GM18873 (cell line): ENCODE measurements at regions not wholly inside any gene's neighbourhood (a gene's known extent, or its start where the extent isn't known, plus 50 kb on each side); places are given as distances from the start of the nearest gene placed in this dataset.
"Not testable (repeated sequence)": the region's sequence is repeated elsewhere in the genome, so short reads cannot be mapped to it uniquely, and the experiment has no call there.

Source experiments
- ATAC-seq: cut with Tn5 transposase; IDR thresholded peaks from one replicate; pipeline ENCODE4 v1.9.1; 2021; ENCODE audit warnings: mild to moderate bottlenecking, moderate library complexity, moderate number of reproducible peaks; ENCODE audit not compliant: unreplicated experiment, low FRiP score

DNA sequence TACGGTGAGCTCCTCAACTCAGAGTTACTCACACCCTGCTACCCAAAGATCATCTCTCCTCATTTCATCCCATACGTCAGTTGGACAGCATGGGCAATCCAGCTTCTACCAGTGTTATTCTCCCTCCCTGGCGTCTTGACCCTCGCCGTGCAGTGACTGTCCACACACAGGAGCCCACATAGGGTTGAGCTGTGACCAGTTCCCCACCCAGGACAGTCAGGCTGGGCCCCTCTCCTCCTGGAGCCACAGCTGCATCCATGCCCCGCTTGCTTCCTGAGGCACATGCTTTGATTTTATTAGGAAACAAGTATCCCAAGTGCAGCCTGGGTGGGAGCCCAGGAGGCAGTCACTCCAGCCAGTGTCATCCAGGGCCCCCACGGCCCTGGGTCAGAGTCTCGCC lies 140.3 kb upstream of the SFSWAP start:
- no peak for ATAC-seq

DNA sequence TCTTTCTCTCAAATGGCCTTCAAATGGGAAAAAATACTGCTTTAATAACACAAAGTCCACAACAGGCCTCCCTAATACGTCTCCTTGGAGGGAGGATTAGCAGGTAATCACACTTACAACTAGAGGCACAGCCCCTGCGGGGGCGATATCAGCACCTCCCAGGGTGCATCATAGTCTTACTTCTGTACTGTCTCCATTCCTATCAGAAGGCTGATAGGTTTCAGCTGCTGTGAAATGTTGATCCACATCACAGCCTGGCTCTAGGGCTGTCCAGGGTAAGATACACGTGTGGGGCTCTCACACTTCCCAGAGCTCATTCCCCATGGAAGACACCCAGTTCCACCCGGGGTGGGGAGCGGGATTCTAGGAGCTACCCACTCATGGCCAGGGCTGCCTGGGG lies 139.1 kb upstream of the SFSWAP start:
- ATAC-seq = no peak

DNA sequence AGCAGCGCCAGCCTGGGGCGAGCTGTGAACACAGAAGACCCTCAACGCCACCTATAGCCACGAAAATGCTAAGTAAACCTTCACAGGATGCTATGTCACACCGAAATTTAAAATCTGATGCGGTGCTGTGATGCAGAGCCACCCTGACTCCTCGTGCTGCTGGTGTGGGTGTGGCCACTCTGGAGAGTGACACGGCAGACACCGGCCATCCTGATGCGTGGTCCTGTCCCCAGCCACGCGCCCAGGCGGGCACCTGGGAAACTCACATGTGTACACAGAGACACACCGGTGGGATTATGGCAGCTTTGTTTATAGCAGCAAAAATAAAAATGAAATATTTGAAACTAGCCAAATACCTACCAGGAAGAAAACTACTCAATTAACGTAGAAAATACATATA lies 138.3 kb upstream of the SFSWAP start:
- ATAC-seq = no peak

DNA sequence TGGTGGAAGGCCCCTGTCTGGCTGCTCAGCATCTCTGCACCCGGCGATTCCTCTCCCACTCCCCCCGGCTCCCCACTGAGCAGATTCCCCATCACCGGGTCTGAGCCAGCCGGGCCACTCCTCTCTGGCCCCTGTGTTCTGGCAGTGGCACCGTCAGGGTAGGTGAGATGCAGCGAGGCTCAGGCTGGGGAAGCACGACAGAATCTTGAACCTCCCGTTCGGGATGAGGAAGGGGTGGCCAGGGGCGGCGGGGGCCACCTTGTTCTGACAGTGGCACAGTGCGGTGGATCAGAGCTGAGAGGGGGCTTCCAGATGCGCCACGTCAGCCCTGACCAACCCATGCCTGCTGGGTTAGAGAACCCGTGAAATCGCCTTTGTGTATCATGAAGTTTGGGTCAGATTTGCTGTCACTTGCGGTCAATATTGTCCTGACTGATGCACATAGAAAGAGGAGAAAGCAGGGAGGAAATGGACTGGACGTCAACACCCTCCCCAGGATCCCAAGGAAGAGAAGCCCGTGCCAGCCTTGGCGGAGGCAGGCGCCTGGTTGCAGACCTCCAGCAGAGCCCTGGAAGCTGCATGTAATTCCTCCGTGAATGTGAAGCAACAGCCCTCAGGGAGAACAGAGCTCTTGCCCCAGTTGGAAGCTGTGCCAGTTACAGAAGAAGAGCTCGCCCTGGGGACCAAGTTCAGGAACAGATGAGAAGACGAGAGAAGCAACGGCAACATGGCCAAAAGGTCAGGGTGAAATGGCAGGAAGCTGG lies 137.1 kb upstream of the SFSWAP start:
- ATAC-seq = no peak

DNA sequence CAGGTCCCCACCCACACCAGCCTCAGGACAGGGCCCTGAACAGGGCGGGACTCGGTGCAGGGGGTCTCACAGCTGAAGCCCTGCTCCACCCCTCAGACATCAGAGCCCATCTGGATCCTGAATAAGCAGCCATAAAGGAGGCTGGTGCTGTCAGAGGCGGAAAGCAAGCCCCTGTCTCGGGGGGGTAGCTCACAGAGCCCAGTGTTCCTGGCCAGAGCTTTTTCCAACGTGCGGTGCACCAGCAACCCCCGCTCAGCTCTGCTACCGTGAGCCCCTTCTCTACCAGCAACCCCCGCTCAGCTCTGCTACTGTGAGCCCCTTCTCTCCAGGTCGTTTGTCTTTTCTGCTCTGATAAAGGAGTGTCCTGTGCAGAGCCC lies 136.5 kb upstream of the SFSWAP start:
- ATAC-seq = no peak

DNA sequence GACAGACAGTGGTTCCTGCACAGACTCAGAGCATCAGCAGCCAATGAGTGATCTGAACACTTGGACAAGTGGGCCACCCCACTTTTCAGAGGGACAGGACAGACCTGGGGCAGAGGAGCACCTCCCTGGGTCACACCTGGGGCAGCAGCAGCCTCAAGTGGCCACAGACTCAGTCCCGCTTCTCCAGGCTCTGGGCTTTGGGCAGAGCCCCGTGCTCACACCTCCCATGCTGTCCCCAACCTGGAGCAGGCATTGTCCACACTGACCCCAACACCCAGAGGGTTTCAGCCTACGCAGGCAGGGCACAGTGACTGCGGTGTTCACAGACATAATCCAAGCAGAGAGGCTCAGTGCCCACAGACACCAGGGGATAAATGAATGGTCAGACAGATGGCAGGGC lies 135.5 kb upstream of the SFSWAP start:
- no peak for ATAC-seq

DNA sequence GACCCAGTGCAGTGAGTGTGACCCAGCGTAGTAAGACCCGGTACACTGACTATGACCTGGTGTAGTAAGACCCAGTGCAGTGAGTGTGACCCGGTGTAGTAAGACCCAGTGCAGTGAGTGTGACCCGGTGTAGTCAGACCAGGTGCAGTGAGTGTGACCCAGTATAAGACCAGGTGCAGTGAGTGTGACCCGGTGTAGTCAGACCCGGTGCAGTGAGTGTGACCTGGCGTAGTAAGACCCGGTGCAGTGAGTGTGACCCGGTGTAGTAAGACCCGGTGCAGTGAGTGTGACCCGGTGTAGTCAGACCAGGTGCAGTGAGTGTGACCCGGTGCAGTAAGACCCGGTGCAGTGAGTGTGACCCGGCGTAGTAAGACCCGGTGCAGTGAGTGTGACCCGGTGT lies 134.2 kb upstream of the SFSWAP start:
- not testable (repeated sequence) for ATAC-seq

DNA sequence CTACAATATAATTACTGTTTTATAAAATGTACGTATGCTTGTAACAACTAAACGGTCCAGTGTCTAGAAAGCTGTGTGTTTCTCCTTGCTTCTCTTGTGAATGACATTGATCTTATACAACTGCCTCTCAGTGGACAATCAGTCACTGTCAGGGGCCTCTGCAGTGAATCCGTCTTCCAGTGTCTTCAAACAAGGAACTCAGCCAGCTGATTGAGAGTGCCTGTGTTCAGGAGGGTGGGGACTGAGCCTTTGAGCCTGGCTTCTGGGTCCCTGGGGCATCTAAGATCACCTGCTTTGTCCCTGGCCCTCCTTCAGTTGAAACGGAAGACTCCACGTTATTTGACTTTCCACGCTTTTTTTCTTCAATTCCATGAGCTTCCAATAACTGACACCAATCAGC lies 133.1 kb upstream of the SFSWAP start:
- ATAC-seq = no peak

DNA sequence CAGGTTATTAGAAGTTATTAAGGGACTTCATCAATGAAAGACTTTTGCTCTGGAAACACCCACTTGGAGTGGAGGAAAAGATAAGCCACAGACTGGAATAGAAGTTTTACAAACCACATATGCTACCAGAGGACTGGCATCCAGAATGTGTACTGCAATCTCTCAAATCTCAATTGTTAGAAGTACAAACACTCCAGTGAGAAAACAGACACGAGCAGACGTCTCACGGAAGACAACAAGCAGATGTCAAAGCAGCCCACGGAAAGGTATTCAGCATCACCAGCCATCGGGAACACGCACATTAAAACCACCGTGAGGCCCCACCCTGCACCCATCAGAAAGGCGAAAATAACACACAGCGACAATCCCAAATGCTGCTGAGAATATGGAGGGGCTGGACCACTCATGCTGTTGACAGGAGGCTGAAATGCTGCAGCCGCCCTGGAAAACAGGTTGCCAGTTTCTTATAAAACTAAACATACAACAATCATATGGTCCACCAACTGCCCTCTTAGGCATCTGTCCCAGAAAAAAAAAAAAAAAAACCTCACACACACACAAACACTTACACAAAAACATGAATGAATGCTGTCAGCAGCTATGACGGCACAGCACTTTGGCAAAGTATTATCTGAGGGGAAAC lies 131.9 kb upstream of the SFSWAP start:
- ATAC-seq = no peak

DNA sequence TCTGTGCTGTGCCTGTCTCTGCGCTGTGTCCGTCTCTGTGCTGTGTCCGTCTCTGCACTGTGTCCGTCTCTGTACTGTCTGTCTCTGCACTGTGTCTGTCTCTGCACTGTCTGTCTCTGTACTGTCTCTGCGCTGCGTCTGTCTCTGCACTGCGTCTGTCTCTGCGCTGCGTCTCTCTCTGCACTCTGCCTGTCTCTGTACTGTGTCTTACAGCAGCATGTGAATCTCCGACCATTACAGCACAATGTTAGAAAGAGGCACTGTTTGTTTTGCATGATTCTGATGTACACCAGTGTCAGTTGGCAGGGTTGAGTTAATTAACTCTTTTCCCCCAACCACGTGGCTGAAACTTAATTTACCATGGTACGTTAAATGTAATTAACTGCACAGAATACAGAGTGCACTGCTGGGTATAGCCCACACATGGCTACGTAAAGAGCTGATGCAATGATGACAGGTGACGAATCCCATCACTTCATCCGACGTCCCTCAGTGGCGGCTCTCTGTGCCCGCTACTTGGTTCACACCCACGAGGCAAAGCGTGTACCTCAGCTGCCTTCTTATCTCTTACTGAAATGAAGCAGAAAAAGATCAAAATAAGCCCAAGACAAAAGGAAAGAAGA lies 127.7 kb upstream of the SFSWAP start:
- no peak for ATAC-seq

DNA sequence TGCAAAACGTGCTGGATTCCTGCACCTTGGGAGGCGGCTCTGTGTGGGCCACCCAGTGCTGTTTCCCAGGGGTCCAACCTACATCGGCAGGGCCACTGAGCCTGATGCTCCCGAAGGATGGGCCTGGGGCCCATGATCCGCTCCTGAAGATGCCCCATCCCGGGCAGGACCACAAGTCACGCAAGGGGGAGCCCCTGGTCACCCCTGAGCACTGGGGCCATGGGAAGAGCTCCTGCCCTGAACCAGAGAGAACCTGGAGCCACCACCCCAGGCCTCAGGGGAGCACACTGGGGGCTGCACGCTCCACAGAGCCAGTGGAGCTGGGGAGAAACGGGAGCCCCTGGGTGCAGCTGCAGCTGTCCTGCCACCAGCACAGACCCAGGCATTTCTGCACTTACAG lies 124.6 kb upstream of the SFSWAP start:
- ATAC-seq = no peak

DNA sequence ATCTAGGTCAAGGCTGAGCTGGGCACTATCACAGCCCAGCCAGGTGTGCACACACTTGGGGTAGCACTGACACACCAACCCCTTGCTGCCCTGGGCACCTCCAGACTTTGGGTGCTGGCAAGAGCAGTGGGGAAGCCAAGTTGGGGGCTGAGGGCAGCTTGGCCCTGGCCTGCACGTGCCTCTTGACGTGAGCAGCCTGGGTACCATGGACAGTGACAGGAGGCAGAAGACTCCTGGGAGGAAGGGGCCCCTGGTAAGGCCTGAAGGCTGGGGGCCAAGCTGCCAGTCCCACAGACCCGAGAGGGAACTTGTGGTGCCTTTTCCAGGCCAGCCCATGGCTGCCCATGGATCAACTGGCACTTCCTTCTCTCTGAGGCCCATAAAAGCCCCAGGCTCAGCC lies 124.1 kb upstream of the SFSWAP start:
- no peak for ATAC-seq

DNA sequence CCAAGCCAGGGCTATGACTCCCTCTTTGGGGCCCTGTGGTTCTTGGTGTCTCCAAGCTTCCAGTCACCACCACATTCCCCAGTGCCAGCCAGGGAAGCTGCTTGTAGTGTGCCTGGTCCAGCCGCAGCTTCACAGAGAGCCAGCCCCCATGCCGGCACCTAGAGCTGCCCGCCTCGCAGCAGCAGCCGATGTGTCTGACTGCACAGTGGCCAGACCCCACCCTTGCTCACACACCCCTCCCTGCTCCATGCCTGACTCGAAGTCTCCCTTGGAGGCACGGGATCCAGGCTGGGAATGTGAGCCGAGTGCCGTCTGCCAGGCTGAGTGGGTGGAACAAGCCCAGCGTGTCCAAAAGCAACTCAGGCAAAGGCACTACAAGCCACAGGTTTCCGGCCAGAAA lies 123.3 kb upstream of the SFSWAP start:
- ATAC-seq = no peak

DNA sequence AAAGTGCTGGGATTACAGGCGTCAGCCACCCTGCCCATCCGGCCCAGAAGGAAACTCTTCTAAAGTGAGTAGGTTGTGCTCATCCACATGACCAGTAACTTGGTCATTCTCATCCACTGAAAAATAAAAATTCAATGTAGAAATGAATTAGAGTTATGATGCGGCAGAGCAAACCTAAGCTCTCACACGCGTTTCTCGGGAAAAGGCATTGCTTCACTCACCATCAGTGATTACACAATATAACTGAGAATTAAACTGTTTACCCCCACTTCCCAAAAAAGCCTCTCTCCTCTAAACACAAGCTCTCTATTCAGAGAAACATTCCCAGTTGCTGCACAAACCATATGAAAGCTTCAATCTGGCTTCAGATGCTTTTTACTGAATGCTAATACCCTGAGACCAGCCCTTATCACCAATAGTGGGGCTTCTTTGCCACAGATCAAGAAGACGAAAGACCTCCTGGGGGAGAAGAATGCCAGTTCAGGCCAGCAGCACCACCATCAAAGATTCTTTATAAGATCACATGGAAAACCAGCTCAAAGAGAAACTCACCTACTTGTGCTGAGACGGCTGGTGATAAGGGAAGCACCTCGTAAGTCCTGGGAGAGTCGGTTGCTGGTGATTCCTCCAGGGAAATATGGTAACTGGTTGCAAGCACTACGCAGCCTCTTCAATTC lies 121.5 kb upstream of the SFSWAP start:
- no peak for ATAC-seq

DNA sequence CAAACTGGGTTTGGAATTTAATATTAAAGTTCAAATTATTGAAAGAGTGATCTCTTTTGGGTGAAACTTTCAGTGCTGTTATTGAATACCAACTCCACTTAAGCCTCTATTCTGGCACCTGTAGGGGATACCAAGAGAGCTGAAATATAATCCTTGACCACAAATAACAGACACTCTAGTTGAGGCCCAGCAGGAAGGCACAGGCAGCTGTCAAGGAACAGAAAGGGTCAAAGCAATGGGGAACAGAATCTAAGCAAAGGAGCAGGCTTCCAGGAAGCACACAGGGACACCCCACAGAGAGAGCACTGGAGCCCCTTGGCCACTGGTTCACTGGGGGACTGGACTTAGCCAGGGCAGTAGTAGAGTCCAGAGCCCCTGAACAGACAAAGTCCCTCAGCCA lies 120.9 kb upstream of the SFSWAP start:
- no peak for ATAC-seq

DNA sequence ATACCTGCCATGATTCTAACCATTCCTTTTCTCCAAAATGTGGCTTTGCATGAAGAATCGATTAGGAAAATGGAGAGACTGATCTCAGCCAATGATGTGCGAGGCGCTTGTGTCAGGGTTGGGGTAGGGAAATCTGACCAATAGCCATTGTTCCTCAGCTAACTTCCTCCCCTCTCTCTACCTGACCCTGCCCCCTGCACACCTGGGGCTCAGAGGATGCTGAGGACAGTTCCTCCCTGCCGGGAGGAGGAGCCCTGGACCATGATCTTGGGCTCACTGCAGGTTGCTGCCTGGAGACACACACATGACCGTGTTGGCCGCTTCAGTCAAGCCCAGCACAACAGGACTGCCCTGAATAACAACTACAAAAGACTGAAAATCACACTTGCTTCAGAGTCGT lies 119.8 kb upstream of the SFSWAP start:
- ATAC-seq = no peak

DNA sequence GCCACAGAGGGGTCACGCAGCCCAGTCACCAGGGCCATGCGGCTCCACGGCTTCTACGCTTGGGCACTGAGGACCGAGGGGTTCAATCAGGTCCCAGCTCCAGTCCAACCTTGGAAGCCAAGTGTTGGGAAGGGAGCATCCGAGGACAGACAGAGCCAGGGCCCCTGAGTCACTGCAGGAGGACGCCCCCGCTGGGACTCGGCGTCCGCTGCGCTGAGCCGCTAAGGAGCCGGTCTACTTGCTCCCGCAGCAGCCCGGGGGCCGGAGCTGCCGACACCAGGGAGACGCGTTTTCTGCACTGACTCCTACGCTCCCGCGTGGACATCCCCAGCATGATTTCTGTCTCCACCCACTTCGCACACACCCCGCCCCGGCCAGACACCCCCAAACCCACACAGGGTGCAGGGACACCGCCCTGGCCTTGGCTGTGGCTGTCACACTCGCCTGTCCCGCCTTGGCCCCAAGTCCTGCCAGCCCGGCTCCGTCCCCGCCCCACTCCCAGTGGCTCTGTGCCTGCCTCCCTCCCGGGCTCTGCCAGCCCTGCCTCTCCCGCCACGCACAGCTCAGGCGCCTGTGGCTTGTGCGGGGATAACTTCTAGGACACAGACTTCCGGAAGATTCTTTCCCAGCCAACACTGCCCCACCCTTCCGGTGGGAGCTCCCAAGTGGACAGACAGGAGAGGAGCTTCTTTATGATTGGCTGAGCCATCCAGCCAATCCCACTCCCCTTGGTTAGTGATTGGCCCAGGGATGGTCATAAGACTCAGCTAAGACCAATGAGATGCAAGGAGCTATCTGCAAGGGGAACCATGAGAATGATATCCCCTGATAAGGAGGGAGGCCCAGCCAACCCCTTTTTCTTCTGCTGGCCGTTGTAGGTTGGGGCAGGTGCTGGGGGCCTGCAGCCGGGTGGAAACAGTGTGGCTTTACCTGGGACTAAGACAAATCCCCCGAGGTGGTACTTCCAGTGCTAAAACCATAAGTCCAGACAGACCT lies 118.9 kb upstream of the SFSWAP start:
- ATAC-seq = no peak

DNA sequence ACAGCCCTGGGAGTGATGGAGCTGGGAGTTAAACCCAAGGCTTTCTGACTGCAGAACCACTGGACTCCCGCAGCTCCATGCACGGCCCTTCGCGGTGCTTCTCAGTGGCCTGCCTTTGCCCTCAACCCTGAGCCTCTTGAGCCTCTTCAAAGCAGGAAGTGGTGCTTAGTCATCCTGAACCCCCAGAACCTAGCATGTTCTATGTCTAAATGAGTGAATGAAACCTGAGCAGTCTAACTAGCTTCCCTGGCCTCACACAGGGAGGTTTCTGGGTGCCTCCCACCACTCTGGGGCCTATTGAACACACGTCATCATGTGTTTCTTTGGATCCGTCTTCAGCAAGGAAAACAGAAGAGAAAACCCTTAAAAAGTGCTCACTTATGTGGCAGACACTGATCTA lies 117.9 kb upstream of the SFSWAP start:
- ATAC-seq = peak; percentile 91

DNA sequence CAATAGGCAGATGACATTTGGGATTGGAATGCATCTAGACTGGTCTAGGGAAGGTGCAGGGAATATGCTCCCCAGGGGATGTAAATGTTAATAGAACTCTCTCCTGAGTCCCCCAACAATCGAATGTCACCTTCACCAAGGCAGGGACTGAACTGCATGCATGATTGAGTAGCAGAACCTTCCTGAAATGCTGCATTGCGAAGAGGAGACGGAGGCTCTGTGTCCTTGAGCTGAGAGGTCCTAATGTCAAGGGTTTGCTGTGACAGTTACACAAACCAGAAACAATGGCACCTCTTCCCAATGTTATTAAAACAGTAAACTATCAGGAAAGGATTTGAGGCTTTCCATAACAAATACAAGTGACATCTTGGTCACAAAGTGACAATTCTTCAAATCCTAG lies 117.5 kb upstream of the SFSWAP start:
- ATAC-seq = no peak

DNA sequence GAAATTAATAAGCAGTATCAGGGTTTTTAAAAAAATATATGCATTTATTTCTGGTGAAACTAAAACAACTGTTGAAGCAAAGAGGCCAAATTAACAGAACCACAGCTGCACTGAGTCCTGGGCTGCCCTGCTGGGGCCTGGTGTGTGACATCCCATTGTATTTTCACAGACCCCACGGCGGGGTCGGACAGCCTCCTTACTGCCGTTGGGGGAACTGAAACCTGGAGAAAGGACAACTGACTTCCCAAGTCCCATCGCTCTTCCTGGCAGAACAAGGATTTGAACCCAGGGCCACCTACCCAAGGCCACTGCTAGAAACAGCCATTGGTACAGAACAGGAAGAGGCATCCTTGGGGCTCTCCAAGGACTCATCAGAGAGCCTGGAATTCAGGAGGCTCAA lies 114.8 kb upstream of the SFSWAP start:
- no peak for ATAC-seq
